CD4-positive, alpha-beta T cell treated with Interleukin-4 for 4 hours (primary cell): ENCODE measurements at regions not wholly inside any gene's neighbourhood (a gene's known extent, or its start where the extent isn't known, plus 50 kb on each side); places are given as distances from the start of the nearest gene placed in this dataset.
"Not testable (repeated sequence)": the region's sequence is repeated elsewhere in the genome, so short reads cannot be mapped to it uniquely, and the experiment has no call there.

ENCODE experiments used
- DNase-seq: peaks from one replicate; pipeline ENCODE4 v3.0.0-alpha.2; 2020

GRCh38 chr1:112105557-112105956 is 116.1 kb upstream of the KCND3 start:
- no peak for DNase-seq

- no peak for DNase-seq
Measured at GRCh38 chr1:112110031-112110430, 120.6 kb upstream of the KCND3 start.

- no peak for DNase-seq
Measured at GRCh38 chr1:112111734-112112133, 122.3 kb upstream of the KCND3 start.

- no peak for DNase-seq
Measured at GRCh38 chr1:112114540-112114939, 125.1 kb upstream of the KCND3 start.

- DNase-seq: no peak
Measured at GRCh38 chr1:112126598-112126997, 137.1 kb upstream of the KCND3 start.

- DNase-seq: not testable (repeated sequence)
Measured at GRCh38 chr1:112127606-112128005, 138.1 kb upstream of the KCND3 start.

GRCh38 chr1:112133487-112133886 is 144.0 kb upstream of the KCND3 start:
- no peak for DNase-seq

GRCh38 chr1:112140743-112141142 is 151.3 kb upstream of the KCND3 start:
- no peak for DNase-seq

GRCh38 chr1:112141301-112141700 is 151.8 kb upstream of the KCND3 start:
- no peak for DNase-seq

GRCh38 chr1:112141923-112142322 is 152.5 kb upstream of the KCND3 start:
- DNase-seq: no peak

GRCh38 chr1:112143871-112144441 is 154.5 kb upstream of the KCND3 start:
- DNase-seq: no peak

GRCh38 chr1:112144733-112145426 is 155.4 kb upstream of the KCND3 start:
- DNase-seq: no peak

- no peak for DNase-seq
Measured at GRCh38 chr1:112146201-112146715, 156.8 kb upstream of the KCND3 start.

GRCh38 chr1:112160214-112160613 is 170.7 kb upstream of the KCND3 start:
- not testable (repeated sequence) for DNase-seq

GRCh38 chr1:112165375-112165774 is 175.9 kb upstream of the KCND3 start:
- DNase-seq: no peak

GRCh38 chr1:112169517-112169916 is 180.0 kb upstream of the KCND3 start:
- no peak for DNase-seq

- DNase-seq: no peak
Measured at GRCh38 chr1:112172294-112172882, 182.9 kb upstream of the KCND3 start.

- no peak for DNase-seq
Measured at GRCh38 chr1:112177314-112177713, 187.8 kb upstream of the KCND3 start.

- no peak for DNase-seq
Measured at GRCh38 chr1:112188611-112189010, 199.1 kb upstream of the KCND3 start.

- no peak for DNase-seq
Measured at GRCh38 chr1:112196008-112196588, 199.9 kb upstream of the CTTNBP2NL start.

GRCh38 chr1:112196731-112197130 is 199.3 kb upstream of the CTTNBP2NL start:
- no peak for DNase-seq

- DNase-seq: no peak
Measured at GRCh38 chr1:112209493-112209892, 186.5 kb upstream of the CTTNBP2NL start.

GRCh38 chr1:112219267-112219666 is 176.7 kb upstream of the CTTNBP2NL start:
- no peak for DNase-seq

GRCh38 chr1:112230232-112230631 is 165.8 kb upstream of the CTTNBP2NL start:
- no peak for DNase-seq
